H1 (cell line): ENCODE measurements at regions not wholly inside any gene's neighbourhood (a gene's known extent, or its start where the extent isn't known, plus 50 kb on each side); places are given as distances from the start of the nearest gene placed in this dataset.

Experiments used
- CTCF ChIA-PET: fragments of 300-600 bp; sonication (Branson Sonifier 250); formaldehyde crosslinking; loops from one replicate; lab custom pipeline; 2021; ENCODE audit not compliant: partially characterized antibody; lab: Charles Lee
- POLR2A ChIA-PET: fragments of 300-600 bp; sonication (Branson Sonifier 250); formaldehyde crosslinking; loops from one replicate; lab custom pipeline; 2021; ENCODE audit warnings: inconsistent platforms; ENCODE audit not compliant: partially characterized antibody; lab: Charles Lee
- DNase-seq, 2 experiments: peaks; one replicate each; pipeline versions ENCODE4 v3.0.0 to v3.0.0-alpha.2; 2010 to 2022; ENCODE audit warnings: low spot score in 2 of 2, low read depth in 1 of 2, mixed read lengths in 1 of 2
- FAIRE-seq: peaks from 2 replicates; lab custom pipeline; 2011; peaks lifted over from hg19 to GRCh38; lab: Jason Lieb, UNC
- H2AFZ ChIP-seq: 2 replicates; pipeline ENCODE4 v1.8.1; 2012; ENCODE audit warnings: low read length, inconsistent platforms
- H2AK5ac ChIP-seq: 2 replicates; pipeline ENCODE4 v1.6.1; 2013; ENCODE audit warnings: low read depth, low read length
- H2BK120ac ChIP-seq: replicated peaks from 2 replicates; pipeline ENCODE3; 2013; ENCODE audit warnings: low read depth, low read length, inconsistent platforms
- H2BK12ac ChIP-seq: 2 replicates; pipeline ENCODE4 v1.6.1; 2013; ENCODE audit warnings: low read depth, low read length
- H2BK15ac ChIP-seq: 2 replicates; pipeline ENCODE4 v1.6.1; 2013; ENCODE audit warnings: low read length
- H2BK20ac ChIP-seq: 2 replicates; pipeline ENCODE4 v1.6.1; 2013; ENCODE audit warnings: low read length
- H2BK5ac ChIP-seq: 2 replicates; pipeline ENCODE4 v1.6.1; 2013; ENCODE audit warnings: low read depth, low read length
- H3K14ac ChIP-seq: 2 replicates; pipeline ENCODE4 v1.6.1; 2013; ENCODE audit warnings: inconsistent platforms; ENCODE audit not compliant: insufficient read length
- H3K18ac ChIP-seq: 2 replicates; pipeline ENCODE4 v1.6.1; 2013; ENCODE audit warnings: low read length; ENCODE audit errors: extremely low read depth
- H3K23ac ChIP-seq: 2 replicates; pipeline ENCODE4 v1.6.1; 2013; ENCODE audit warnings: inconsistent platforms; ENCODE audit not compliant: insufficient read length
- H3K23me2 ChIP-seq: 2 replicates; pipeline ENCODE4 v1.6.1; 2013; ENCODE audit warnings: low read depth, low read length
- H3K27ac ChIP-seq: 2 replicates; pipeline ENCODE4 v1.6.1; 2011; ENCODE audit warnings: low read depth, low read length, inconsistent platforms
- H3K27me3 ChIP-seq, 4 experiments: replicated peaks in 1 of 4; 1 replicate in 1 of 4; 2 replicates in 3 of 4; pipeline versions ENCODE4 v1.6.1 to v1.8.1; 2011 to 2013; ENCODE audit warnings: low read length in 3 of 4, mild to moderate bottlenecking in 3 of 4, inconsistent platforms in 2 of 4, mixed read lengths in 2 of 4, moderate library complexity in 1 of 4; ENCODE audit not compliant: control insufficient read depth in 3 of 4, insufficient read depth in 3 of 4; ENCODE audit errors: extremely low read depth in 1 of 4
- H3K36me3 ChIP-seq, 4 experiments: 2 replicates each; pipeline versions ENCODE4 v1.6.1 to v1.8.1; 2011 to 2013; ENCODE audit warnings: mild to moderate bottlenecking in 4 of 4, low read length in 3 of 4, moderate library complexity in 2 of 4, control low read depth in 1 of 4, inconsistent platforms in 1 of 4; ENCODE audit not compliant: insufficient read depth in 4 of 4, control insufficient read depth in 2 of 4
- H3K4ac ChIP-seq: replicated peaks from 2 replicates; pipeline ENCODE3; 2013; ENCODE audit warnings: low read length, low read depth, mixed read lengths, inconsistent platforms; ENCODE audit not compliant: insufficient read length
- H3K4me1 ChIP-seq, 4 experiments: replicated peaks in 1 of 4; 1 replicate in 1 of 4; 2 replicates in 3 of 4; pipeline versions ENCODE4 v1.6.1 to v1.8.1; 2011 to 2013; ENCODE audit warnings: low read length in 3 of 4, inconsistent platforms in 2 of 4, mixed read lengths in 1 of 4; ENCODE audit not compliant: insufficient read depth in 4 of 4, control insufficient read depth in 3 of 4
- H3K4me2 ChIP-seq, 2 experiments: 2 replicates each; pipeline versions ENCODE4 v1.6.1 to v1.8.1; 2011 to 2013; ENCODE audit warnings: low read depth in 2 of 2, low read length in 2 of 2, control low read depth in 1 of 2, inconsistent platforms in 1 of 2, mild to moderate bottlenecking in 1 of 2; ENCODE audit not compliant: insufficient read depth in 1 of 2
- H3K4me3 ChIP-seq, 4 experiments: fragments of 200-600, 300-600 bp in 1 of 4; sonication (generic), shearing (Covaris generic), sonication (Bioruptor Twin) in 1 of 4; 2 replicates each; pipeline versions ENCODE4 v1.5.1 to v1.8.1; 2011 to 2016; ENCODE audit warnings: low read length in 4 of 4, low read depth in 3 of 4, control low read depth in 2 of 4, inconsistent platforms in 2 of 4, mild to moderate bottlenecking in 2 of 4, mixed read lengths in 1 of 4, moderate library complexity in 1 of 4; ENCODE audit not compliant: insufficient read depth in 2 of 4; ENCODE audit errors: extremely low read depth in 1 of 4
- H3K56ac ChIP-seq: replicated peaks from 2 replicates; pipeline ENCODE3; 2013; ENCODE audit warnings: low read depth, mild to moderate bottlenecking, mixed read lengths, low read length, inconsistent platforms; ENCODE audit not compliant: insufficient read length
- H3K79me1 ChIP-seq: 2 replicates; pipeline ENCODE4 v1.6.1; 2013; ENCODE audit warnings: low read depth, low read length, control low read depth
- H3K79me2 ChIP-seq, 2 experiments: 2 replicates each; pipeline versions ENCODE4 v1.6.1 to v1.8.1; 2012 to 2013; ENCODE audit warnings: low read length in 2 of 2, mild to moderate bottlenecking in 2 of 2, inconsistent platforms in 1 of 2; ENCODE audit not compliant: insufficient read depth in 2 of 2, control insufficient read depth in 1 of 2
- H3K9ac ChIP-seq, 4 experiments: replicated peaks in 1 of 4; 1 replicate in 1 of 4; 2 replicates in 3 of 4; pipeline versions ENCODE4 v1.6.1 to v1.8.1; 2011 to 2013; ENCODE audit warnings: low read depth in 3 of 4, low read length in 3 of 4, control low read depth in 2 of 4, mild to moderate bottlenecking in 2 of 4, moderate library complexity in 2 of 4, inconsistent platforms in 1 of 4; ENCODE audit errors: extremely low read depth in 1 of 4
- H3K9me3 ChIP-seq, 2 experiments: 2 replicates each; pipeline versions ENCODE4 v1.6.1 to v1.8.1; 2012 to 2013; ENCODE audit warnings: mild to moderate bottlenecking in 2 of 2, moderate library complexity in 2 of 2, control low read depth in 1 of 2, inconsistent platforms in 1 of 2, low read depth in 1 of 2, low read length in 1 of 2, mixed read lengths in 1 of 2; ENCODE audit not compliant: insufficient read depth in 2 of 2
- H4K20me1 ChIP-seq, 2 experiments: replicated peaks in 1 of 2; 2 replicates each; pipeline versions ENCODE3 to v1.8.1; 2011 to 2013; ENCODE audit warnings: inconsistent platforms in 2 of 2, low read length in 2 of 2, mild to moderate bottlenecking in 1 of 2; ENCODE audit not compliant: insufficient read depth in 2 of 2, control insufficient read depth in 1 of 2
- H4K5ac ChIP-seq: 2 replicates; pipeline ENCODE4 v1.6.1; 2013; ENCODE audit warnings: low read length, low read depth, mixed read lengths, inconsistent platforms; ENCODE audit not compliant: insufficient read length
- H4K8ac ChIP-seq: 2 replicates; pipeline ENCODE4 v1.8.0; 2013; ENCODE audit warnings: mild to moderate bottlenecking, moderate library complexity, low read length, inconsistent platforms; ENCODE audit not compliant: insufficient read depth; ENCODE audit errors: extremely low read depth
- H4K91ac ChIP-seq: replicated peaks from 2 replicates; pipeline ENCODE3; 2013; ENCODE audit warnings: low read length, mixed read lengths, inconsistent platforms; ENCODE audit not compliant: insufficient read length
- BACH1 ChIP-seq: IDR thresholded peaks from 2 replicates; pipeline ENCODE4 v1.6.1; 2012; ENCODE audit warnings: low read length, improper control_type of control experiment
- RAD21 ChIP-seq, 2 experiments: IDR thresholded peaks in 1 of 2; conservative IDR thresholded peaks in 1 of 2; 2 replicates each; pipeline ENCODE4 v1.6.1; 2011; ENCODE audit warnings: low read depth in 2 of 2, low read length in 2 of 2, improper control_type of control experiment in 1 of 2, inconsistent platforms in 1 of 2, mild to moderate bottlenecking in 1 of 2, moderate library complexity in 1 of 2
- RXRA ChIP-seq: IDR thresholded peaks from 2 replicates; pipeline ENCODE4 v1.6.1; 2011; ENCODE audit warnings: low read depth, mild to moderate bottlenecking, low read length, moderate library complexity; ENCODE audit not compliant: insufficient read depth
- TBP ChIP-seq: IDR thresholded peaks from 2 replicates; pipeline ENCODE4 v1.6.1; 2011; ENCODE audit warnings: low read depth, low read length, improper control_type of control experiment
- WGBS, 2 experiments: shearing (Covaris generic) in 1 of 2; methylation state at CpG; one replicate each; pipeline versions ENCODE4 v1.1.6 to v1.1.7; 2013 to 2015; ENCODE audit warnings: low lambda C conversion rate in 2 of 2, mixed read lengths in 2 of 2, inconsistent platforms in 1 of 2, low coverage in 1 of 2, missing lambda C conversion rate in 1 of 2; ENCODE audit not compliant: insufficient replicate concordance in 2 of 2, insufficient coverage in 1 of 2, insufficient read length in 1 of 2; ENCODE audit errors: extremely low coverage in 1 of 2, missing lambda C conversion rate in 1 of 2; 5-methylcytosine and 5-hydroxymethylcytosine counted together

DNA sequence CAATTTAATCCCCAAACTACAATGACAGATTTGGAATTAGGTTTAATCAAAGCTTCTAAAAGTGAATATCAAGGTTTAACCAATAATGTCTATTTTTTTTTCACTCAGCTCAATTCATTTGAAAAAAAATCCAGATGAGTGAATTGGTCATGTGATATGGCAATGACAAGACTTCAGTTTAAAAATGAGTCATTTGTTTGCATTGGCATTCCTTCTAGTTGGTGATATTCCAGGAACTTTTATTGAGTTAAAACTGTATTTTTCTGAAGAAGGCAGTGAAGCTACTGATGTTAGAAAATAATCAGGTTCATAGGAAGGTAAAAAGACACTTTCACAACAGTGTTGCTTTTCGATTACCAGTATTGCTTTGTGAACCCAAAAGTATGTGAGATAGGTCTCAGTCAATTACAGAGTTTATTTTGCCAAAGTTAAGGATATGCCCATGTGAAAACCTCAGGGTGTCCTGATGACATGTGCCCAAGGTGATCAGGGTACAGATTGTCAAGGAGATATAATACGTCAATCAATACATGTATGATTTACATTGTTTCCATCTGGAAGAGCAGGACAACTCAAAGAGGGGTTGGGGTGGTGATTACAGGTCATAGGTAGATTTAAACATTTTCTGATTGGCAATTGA is 1214.9 kb downstream of the GALC start:
- DNase-seq: no peak
- H3K9ac ChIP-seq: no peak overlapping the region
- H3K36me3 ChIP-seq: no peaks in the 10 kb centered on the region
- H3K4me2 ChIP-seq: no peak overlapping the region
- H4K91ac ChIP-seq: no peak overlapping the region
- H2AFZ ChIP-seq: no peak overlapping the region
- no peak overlapping the region for H2BK20ac ChIP-seq
- no peak overlapping the region for H2AK5ac ChIP-seq
- H2BK15ac ChIP-seq: no peak overlapping the region
- FAIRE-seq: no peak
- H3K14ac ChIP-seq: no peak overlapping the region
- no peak overlapping the region for H4K5ac ChIP-seq
- H2BK5ac ChIP-seq: no peak overlapping the region
- no peak overlapping the region for H3K27ac ChIP-seq
- no peak overlapping the region for H2BK120ac ChIP-seq
- H3K27me3 ChIP-seq: no peaks in the 10 kb centered on the region
- H4K20me1 ChIP-seq: no peaks in the 10 kb centered on the region
- H3K56ac ChIP-seq: no peak overlapping the region
- peaks cover 0 to 7% of the 10 kb centered on the region in 2 experiments; a peak in 2 of 4 replicates for H3K9me3 ChIP-seq
- H3K79me1 ChIP-seq: no peaks in the 10 kb centered on the region
- no peak overlapping the region for H3K4me3 ChIP-seq
- no peak overlapping the region for H4K8ac ChIP-seq
- no peak overlapping the region for H2BK12ac ChIP-seq
- ChIA-PET POLR2A (no interaction called here), CTCF (no interaction called here)
- no peak overlapping the region for H3K4ac ChIP-seq
- no peaks in the 10 kb centered on the region for H3K4me1 ChIP-seq
- no peak overlapping the region for H3K23ac ChIP-seq
- no peaks in the 10 kb centered on the region for H3K79me2 ChIP-seq
- no peak overlapping the region for H3K18ac ChIP-seq
- H3K23me2 ChIP-seq: no peaks in the 10 kb centered on the region
- 95% methylated on average over 2 of the region's 2 CpGs; no CpG with 5 or more reads in 1 of the 2 experiments for WGBS, 2 experiments
- TF ChIP-seq TBP (no peak), RXRA (no peak), BACH1 (no peak), RAD21 (IDR thresholded peaks at IDR 0.05 in 1 of 2, conservative IDR thresholded peaks at IDR 0.05 in 1 of 2; ENCODE audit: low read depth in 2 of 2, low read length in 2 of 2) (no peak)
